Ascending aorta (tissue), 2 donors: ENCODE measurements at regions not wholly inside any gene's neighbourhood (a gene's known extent, or its start where the extent isn't known, plus 50 kb on each side); places are given as distances from the start of the nearest gene placed in this dataset.

Experiments
- DNase-seq, 2 donors: peaks; one replicate each; pipeline ENCODE4 v3.0.0-alpha.2; 2019; ENCODE audit warnings: low spot score in 2 of 2
- H3K27ac ChIP-seq, 2 donors: fragments of 200-600 bp; sonication (generic); one replicate each; pipeline ENCODE4 v1.5.1; 2016 to 2017; ENCODE audit warnings: mild to moderate bottlenecking in 1 of 2
- H3K27me3 ChIP-seq: fragments of 200-600 bp; sonication (generic); one replicate; pipeline ENCODE4 v1.5.1; 2017
- H3K36me3 ChIP-seq, 2 donors: fragments of 200-600 bp; sonication (generic); one replicate each; pipeline ENCODE4 v1.5.1; 2016
- H3K4me1 ChIP-seq, 2 donors: fragments of 200-600 bp; sonication (generic); one replicate each; pipeline ENCODE4 v1.5.1; 2016 to 2017; ENCODE audit warnings: mild to moderate bottlenecking in 1 of 2
- H3K4me3 ChIP-seq, 2 donors: fragments of 200-600 bp; sonication (generic); one replicate each; pipeline ENCODE4 v1.5.1; 2016 to 2017; ENCODE audit warnings: mild to moderate bottlenecking in 1 of 2
- H3K9me3 ChIP-seq, 2 donors: fragments of 200-600 bp; sonication (generic); one replicate each; pipeline ENCODE4 v1.5.1; 2016
- CTCF ChIP-seq, 3 experiments: fragments of 200-600 bp in 2 of 3; fragments of 450-650 bp in 1 of 3; sonication (generic) in 2 of 3; IDR thresholded peaks; one replicate each; pipeline ENCODE4 v1.5.1; 2016 to 2019; ENCODE audit warnings: antibody characterized with exemption in 3 of 3, mild to moderate bottlenecking in 1 of 3, moderate library complexity in 1 of 3
- intact Hi-C: fragments of 100-400 bp; cut with DNase I; formaldehyde crosslinking; loops from one replicate; pipeline ENCODE4 v1.15.1; 2023

GRCh38 chr4:8739317-8739716, 132.3 kb downstream of the HMX1 start:
- Histone ChIP-seq H3K36me3 (no peaks in the 10 kb centered on the region), H3K4me1 (no peaks in the 10 kb centered on the region), H3K9me3 (no peaks in the 10 kb centered on the region), H3K27me3 (no peaks in the 10 kb centered on the region), H3K4me3 (no peak overlapping the region), H3K27ac (no peak overlapping the region)
- TF ChIP-seq CTCF (IDR thresholded peaks at IDR 0.05) = no peak
- intact Hi-C loops = no loop called here
- DNase-seq = peak in 1 of 2 donors; percentile 37

- no peaks in the 10 kb centered on the region for H3K9me3 ChIP-seq
- H3K36me3 ChIP-seq = no peaks in the 10 kb centered on the region
- intact Hi-C loops = no loop called here
- H3K27ac ChIP-seq = no peak overlapping the region
- H3K4me1 ChIP-seq = no peaks in the 10 kb centered on the region
- no peaks in the 10 kb centered on the region for H3K27me3 ChIP-seq
- DNase-seq = peak in 1 of 2 donors; percentile 38
- H3K4me3 ChIP-seq = no peak overlapping the region
- no peak for TF ChIP-seq CTCF (IDR thresholded peaks at IDR 0.05)
Measured at GRCh38 chr4:8738471-8738931, 133.1 kb downstream of the HMX1 start.

GRCh38 chr4:8737601-8738279, 133.9 kb downstream of the HMX1 start:
- intact Hi-C loops = no loop called here
- H3K36me3 ChIP-seq = no peaks in the 10 kb centered on the region
- no peak overlapping the region for H3K4me3 ChIP-seq
- no peaks in the 10 kb centered on the region for H3K9me3 ChIP-seq
- no peaks in the 10 kb centered on the region for H3K4me1 ChIP-seq
- TF ChIP-seq CTCF (IDR thresholded peaks at IDR 0.05) = no peak
- DNase-seq = peak in 1 of 2 donors; percentile 48
- H3K27ac ChIP-seq = no peak overlapping the region
- no peaks in the 10 kb centered on the region for H3K27me3 ChIP-seq

GRCh38 chr4:8737075-8737474, 134.6 kb downstream of the HMX1 start:
- intact Hi-C loops = no loop called here
- H3K27me3 ChIP-seq = no peaks in the 10 kb centered on the region
- H3K27ac ChIP-seq = no peak overlapping the region
- no peak for TF ChIP-seq CTCF (IDR thresholded peaks at IDR 0.05)
- H3K9me3 ChIP-seq = no peaks in the 10 kb centered on the region
- no peaks in the 10 kb centered on the region for H3K4me1 ChIP-seq
- H3K36me3 ChIP-seq = no peaks in the 10 kb centered on the region
- no peak overlapping the region for H3K4me3 ChIP-seq
- DNase-seq = peak in 1 of 2 donors; percentile 46

- intact Hi-C loops = no loop called here
- Histone ChIP-seq H3K9me3 (no peaks in the 10 kb centered on the region), H3K27ac (no peak overlapping the region), H3K4me1 (no peaks in the 10 kb centered on the region), H3K27me3 (no peaks in the 10 kb centered on the region), H3K36me3 (no peaks in the 10 kb centered on the region), H3K4me3 (no peak overlapping the region)
- TF ChIP-seq CTCF (IDR thresholded peaks at IDR 0.05) = no peak
- no peak for DNase-seq
Measured at GRCh38 chr4:8736090-8736825, 135.4 kb downstream of the HMX1 start.
